ENCODE measurements at regions not wholly inside any gene's neighbourhood (a gene's known extent, or its start where the extent isn't known, plus 50 kb on each side); places are given as distances from the start of the nearest gene placed in this dataset.

- no peak for DNase-seq (ENCODE audit: low spot score)
Measured at GRCh38 chr2:145137901-145138300, 618.0 kb upstream of the ZEB2 start.

- no peak for DNase-seq (ENCODE audit: low spot score)
Measured at GRCh38 chr2:145137211-145137610, 617.3 kb upstream of the ZEB2 start.

GRCh38 chr2:145136702-145137101, 616.8 kb upstream of the ZEB2 start:
- no peak for DNase-seq (ENCODE audit: low spot score)

GRCh38 chr2:145126146-145126545, 606.2 kb upstream of the ZEB2 start:
- DNase-seq (ENCODE audit: low spot score), result no peak

- no peak for DNase-seq (ENCODE audit: low spot score)
Measured at GRCh38 chr2:145124085-145124484, 604.2 kb upstream of the ZEB2 start.

- no peak for DNase-seq (ENCODE audit: low spot score)
Measured at GRCh38 chr2:145123606-145124005, 603.7 kb upstream of the ZEB2 start.

GRCh38 chr2:145119225-145119624, 599.3 kb upstream of the ZEB2 start:
- DNase-seq (ENCODE audit: low spot score), result no peak

- no peak for DNase-seq (ENCODE audit: low spot score)
Measured at GRCh38 chr2:145116834-145117725, 597.2 kb upstream of the ZEB2 start.

- no peak for DNase-seq (ENCODE audit: low spot score)
Measured at GRCh38 chr2:145116056-145116455, 596.1 kb upstream of the ZEB2 start.

GRCh38 chr2:145114726-145115125, 594.8 kb upstream of the ZEB2 start:
- no peak for DNase-seq (ENCODE audit: low spot score)

GRCh38 chr2:145112467-145112866, 592.5 kb upstream of the ZEB2 start:
- no peak for DNase-seq (ENCODE audit: low spot score)

GRCh38 chr2:145110668-145111356, 590.9 kb upstream of the ZEB2 start:
- peak; percentile 26 for DNase-seq (ENCODE audit: low spot score)

- no peak for DNase-seq (ENCODE audit: low spot score)
Measured at GRCh38 chr2:145108959-145109710, 589.2 kb upstream of the ZEB2 start.

GRCh38 chr2:145108361-145108778, 588.5 kb upstream of the ZEB2 start:
- no peak for DNase-seq (ENCODE audit: low spot score)

- DNase-seq (ENCODE audit: low spot score), result no peak
Measured at GRCh38 chr2:145106293-145106692, 586.4 kb upstream of the ZEB2 start.

GRCh38 chr2:145102706-145103105, 582.8 kb upstream of the ZEB2 start:
- DNase-seq (ENCODE audit: low spot score), result no peak

GRCh38 chr2:145100301-145100700, 580.4 kb upstream of the ZEB2 start:
- no peak for DNase-seq (ENCODE audit: low spot score)

GRCh38 chr2:145096582-145096981, 576.7 kb upstream of the ZEB2 start:
- DNase-seq (ENCODE audit: low spot score), result peak; percentile 45

GRCh38 chr2:145095641-145096435, 575.9 kb upstream of the ZEB2 start:
- peak; percentile 23 for DNase-seq (ENCODE audit: low spot score)

GRCh38 chr2:145094370-145094769, 574.5 kb upstream of the ZEB2 start:
- peak; percentile 6 for DNase-seq (ENCODE audit: low spot score)

- DNase-seq (ENCODE audit: low spot score), result no peak
Measured at GRCh38 chr2:145091967-145092366, 572.0 kb upstream of the ZEB2 start.

Measured in GM03348 (cell line).